Mesodermal cell (in vitro differentiated cells): ENCODE measurements at regions not wholly inside any gene's neighbourhood (a gene's known extent, or its start where the extent isn't known, plus 50 kb on each side); places are given as distances from the start of the nearest gene placed in this dataset.

Source experiments
- H3K27ac ChIP-seq: 2 replicates; pipeline ENCODE4 v1.7.0; 2013; ENCODE audit warnings: mild to moderate bottlenecking, low read depth, low read length, moderate library complexity; ENCODE audit not compliant: severe bottlenecking
- H3K36me3 ChIP-seq: 2 replicates; pipeline ENCODE4 v1.7.1; 2013; ENCODE audit warnings: mild to moderate bottlenecking, low read length, moderate library complexity; ENCODE audit not compliant: control insufficient read depth, insufficient read depth
- H3K4me1 ChIP-seq: one replicate; pipeline ENCODE4 v1.7.1; 2013; ENCODE audit warnings: mild to moderate bottlenecking, low read length; ENCODE audit not compliant: insufficient read depth, control insufficient read depth, poor library complexity, severe bottlenecking
- H3K4me3 ChIP-seq: 2 replicates; pipeline ENCODE4 v1.7.0; 2013; ENCODE audit warnings: low read length, control low read depth, mild to moderate bottlenecking; ENCODE audit not compliant: insufficient read depth, poor library complexity, severe bottlenecking; ENCODE audit errors: extremely low read depth
- H3K9me3 ChIP-seq: 2 replicates; pipeline ENCODE4 v1.7.1; 2013; ENCODE audit warnings: mild to moderate bottlenecking, low read length, moderate library complexity; ENCODE audit not compliant: control insufficient read depth
- WGBS, 2 experiments: methylation state at CpG; one replicate each; pipeline ENCODE4 v1.1.5; 2013; ENCODE audit warnings: missing lambda C conversion rate in 2 of 2; ENCODE audit not compliant: insufficient coverage in 2 of 2; 5-methylcytosine and 5-hydroxymethylcytosine counted together

GRCh38 chr7:135801045-135801693 lies 52.6 kb upstream of the FAM180A start:
- peaks cover 9% of the 10 kb centered on the region for H3K4me1 ChIP-seq
- no peaks in the 10 kb centered on the region for H3K9me3 ChIP-seq
- H3K27ac ChIP-seq: no peak overlapping the region
- WGBS, 2 experiments: 39 to 49% methylated on average over 9 to 12 of the region's 16 CpGs
- H3K36me3 ChIP-seq: no peaks in the 10 kb centered on the region
- no peak overlapping the region for H3K4me3 ChIP-seq

DNA sequence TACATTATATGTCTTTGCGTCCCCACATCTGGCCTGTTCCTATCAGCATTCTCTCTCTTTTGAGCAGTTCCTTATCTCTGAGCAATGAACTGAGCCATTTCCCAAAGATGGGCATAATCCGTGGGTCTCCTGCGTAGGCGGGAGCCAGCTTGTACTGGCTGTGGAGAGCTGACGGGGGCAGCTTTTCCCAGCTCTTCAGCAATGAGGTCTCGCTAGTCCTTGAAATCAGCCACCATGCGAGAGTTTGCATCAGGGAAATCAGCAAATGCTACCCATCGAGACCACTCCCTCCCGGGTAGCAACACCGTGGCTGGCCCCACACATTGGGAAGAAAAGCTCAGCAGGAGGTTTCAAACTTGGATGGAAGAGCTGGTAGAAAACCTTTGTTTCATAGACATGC lies 51.9 kb upstream of the FAM180A start:
- Histone ChIP-seq H3K4me3 (no peak overlapping the region), H3K4me1 (peaks cover 9% of the 10 kb centered on the region), H3K27ac (no peak overlapping the region), H3K36me3 (no peaks in the 10 kb centered on the region), H3K9me3 (no peaks in the 10 kb centered on the region)
- 69 to 75% methylated on average over 10 of the region's 10 CpGs for WGBS, 2 experiments

GRCh38 chr7:135799881-135800280 lies 51.3 kb upstream of the FAM180A start:
- Histone ChIP-seq H3K4me1 (peaks cover 9% of the 10 kb centered on the region), H3K9me3 (no peaks in the 10 kb centered on the region), H3K27ac (no peak overlapping the region), H3K4me3 (no peak overlapping the region), H3K36me3 (no peaks in the 10 kb centered on the region)
- WGBS, 2 experiments: 72 to 90% methylated on average over 2 of the region's 3 CpGs
